HG03139 (cell line): ENCODE measurements at regions not wholly inside any gene's neighbourhood (a gene's known extent, or its start where the extent isn't known, plus 50 kb on each side); places are given as distances from the start of the nearest gene placed in this dataset.

ENCODE experiments used
- ATAC-seq: cut with Tn5 transposase; IDR thresholded peaks from one replicate; pipeline ENCODE4 v1.9.1; 2021; ENCODE audit not compliant: unreplicated experiment

DNA sequence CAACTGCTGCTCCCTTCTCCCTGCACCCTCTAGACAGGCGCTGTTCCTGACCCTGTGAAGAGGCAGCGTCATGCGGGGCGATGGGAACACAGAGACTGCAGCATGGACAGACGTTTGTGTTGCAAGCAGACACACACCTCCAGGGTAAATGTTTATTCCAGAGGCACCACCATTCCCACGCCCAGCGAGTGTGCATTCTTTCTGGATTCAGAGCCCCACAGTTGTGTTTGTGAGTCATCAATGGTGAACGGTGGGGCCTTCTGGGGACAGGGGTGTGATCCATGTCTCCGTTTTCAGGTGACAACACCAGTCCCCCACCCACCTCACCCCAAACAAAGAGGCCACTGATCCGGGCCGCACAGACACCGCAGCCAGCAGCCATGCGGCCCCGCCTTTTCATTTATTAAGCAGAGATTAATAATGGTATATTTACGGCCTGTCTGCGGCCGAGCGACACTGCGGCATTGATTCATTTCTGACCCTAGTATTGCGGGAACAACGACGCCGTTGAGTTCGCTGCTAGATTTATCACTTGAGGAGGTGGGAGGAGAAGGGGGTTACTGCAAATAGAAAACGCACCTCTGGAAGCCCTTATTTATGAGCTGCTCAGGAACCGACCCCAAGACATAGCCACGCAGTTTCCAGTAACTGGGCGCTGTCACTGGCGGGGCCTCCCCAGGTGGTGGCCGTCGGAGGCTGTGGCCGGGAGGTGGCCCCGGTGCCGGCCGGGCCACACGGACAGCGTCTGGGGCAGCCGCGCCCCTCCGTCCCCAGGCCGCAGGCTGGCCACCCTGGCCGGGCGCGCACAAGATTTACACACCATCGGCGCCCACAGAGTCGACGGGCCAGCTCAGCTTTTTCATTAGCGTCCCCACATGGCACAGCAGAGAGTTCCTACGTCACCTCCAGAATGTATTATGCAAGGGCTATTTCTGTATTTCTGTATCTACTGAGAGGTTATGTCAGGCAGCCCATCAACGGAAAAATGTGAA is 367.6 kb downstream of the THBS2 start:
- no peak for ATAC-seq

DNA sequence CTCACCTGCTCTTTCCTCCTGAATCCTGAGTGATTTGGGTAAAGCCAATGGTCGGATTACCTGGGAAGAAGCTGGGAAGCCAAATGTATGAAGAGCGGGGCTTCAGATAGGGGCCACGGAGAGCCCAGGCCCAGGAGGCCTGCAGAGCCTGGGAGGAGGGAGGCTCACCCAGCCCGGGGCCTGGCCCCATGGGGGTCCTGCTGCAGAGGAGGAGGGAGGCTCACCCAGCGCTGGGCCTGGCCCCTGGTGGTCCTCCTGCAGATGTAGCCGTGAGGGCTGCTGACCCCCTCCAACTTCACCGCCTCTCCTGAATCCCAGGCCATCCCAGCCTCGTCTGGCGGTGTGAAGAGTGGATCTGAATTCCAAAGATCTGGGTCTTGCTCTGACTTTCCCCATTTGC is 368.4 kb downstream of the THBS2 start:
- no peak for ATAC-seq

DNA sequence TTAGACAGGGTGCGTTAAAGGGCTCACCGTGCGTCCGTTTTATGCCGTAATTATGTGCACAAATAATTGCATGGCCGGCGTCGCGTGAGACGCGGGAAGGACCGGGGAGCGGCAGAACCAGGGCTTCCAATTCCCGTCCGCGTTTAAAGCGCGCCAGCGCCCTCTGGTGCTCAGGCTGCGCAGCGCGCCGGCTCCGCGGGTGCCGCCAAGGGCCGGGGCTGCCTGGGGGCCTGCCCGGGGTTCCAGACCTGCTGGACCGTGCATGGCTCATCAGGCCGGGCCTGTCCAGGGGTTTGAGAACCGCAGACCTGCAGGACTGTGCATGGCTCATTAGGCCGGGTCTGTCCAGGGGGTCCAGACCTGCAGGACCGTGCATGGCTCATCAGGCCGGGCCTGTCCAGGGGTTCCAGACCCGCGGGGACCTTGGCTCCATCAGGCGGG is 369.0 kb downstream of the THBS2 start:
- no peak for ATAC-seq

DNA sequence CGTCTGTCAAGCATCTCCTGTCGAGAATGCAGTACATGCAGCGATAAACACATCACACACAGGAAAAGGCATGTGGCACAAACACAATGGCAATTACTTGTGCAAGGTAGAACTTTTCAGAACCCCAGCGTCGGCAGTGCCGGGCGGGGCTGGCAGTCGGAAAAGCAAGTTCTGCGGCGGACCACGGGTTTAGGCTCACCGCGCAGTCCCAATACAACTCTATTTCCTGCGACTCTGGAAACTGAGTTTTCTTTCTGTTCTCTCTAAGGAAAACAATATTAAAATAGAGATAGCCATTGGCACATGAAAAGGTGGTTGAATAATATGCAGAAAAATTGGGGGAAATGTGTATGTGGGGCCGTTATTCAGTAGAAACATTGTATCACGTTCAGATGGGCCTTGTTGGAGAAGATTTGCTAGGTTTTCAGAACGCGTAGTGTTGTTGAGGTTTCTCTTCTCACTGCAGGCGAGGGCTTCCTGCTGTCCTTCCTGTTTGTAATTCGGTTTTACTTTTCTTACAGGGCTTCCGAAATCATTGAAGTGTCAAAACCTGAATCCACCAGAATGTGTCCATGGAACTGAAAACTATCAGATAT is 369.5 kb downstream of the THBS2 start:
- ATAC-seq: no peak

DNA sequence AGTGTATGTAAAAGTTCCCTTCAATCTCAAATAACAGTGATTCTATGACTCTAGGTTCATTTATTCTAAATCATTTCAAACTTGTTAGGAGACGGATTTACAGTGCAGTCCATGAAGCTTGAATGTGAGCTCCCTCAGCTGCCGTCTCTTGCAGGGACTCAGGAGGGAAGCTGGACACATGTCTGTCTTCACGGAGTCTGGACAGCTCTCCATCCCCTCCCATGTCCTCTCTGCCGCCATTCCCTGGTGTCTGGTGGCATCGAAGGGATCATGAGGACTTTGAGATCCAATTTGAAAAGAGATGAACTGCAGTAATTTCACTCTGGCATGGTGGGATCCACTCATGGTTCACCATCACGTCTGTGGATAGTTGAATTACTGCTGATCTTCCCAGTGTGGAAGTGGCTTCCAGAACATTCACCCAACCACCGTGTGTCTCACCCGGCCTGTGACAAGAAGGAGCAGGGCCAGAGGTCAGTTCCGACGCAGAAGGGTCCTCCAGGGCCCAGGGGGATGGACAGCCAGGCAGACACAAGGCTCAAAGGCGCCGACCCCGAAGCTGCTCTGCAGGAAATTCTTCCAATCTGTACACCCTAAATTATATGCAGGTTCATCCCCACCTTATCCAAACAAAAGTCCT is 370.1 kb downstream of the THBS2 start:
- ATAC-seq: no peak

DNA sequence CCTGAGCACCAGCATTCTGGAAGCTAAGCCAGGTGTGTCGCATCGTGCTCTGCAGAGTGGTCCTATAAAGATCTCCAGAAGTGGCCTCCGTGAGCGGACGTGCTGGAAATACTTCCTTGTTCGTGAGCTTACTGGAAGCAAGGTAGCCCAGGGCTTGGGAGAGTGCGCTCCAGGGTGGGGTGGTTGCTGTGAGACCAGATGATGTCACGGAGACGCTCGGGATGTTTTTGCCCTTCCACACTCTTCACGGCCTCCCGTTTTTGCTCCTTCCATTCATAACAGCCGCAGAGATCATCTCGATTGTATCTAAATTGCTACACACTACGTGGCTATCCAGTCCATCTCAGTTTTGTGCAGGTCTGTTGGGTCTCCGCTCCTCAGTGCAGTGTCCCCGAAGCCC is 373.4 kb downstream of the THBS2 start:
- ATAC-seq: no peak

DNA sequence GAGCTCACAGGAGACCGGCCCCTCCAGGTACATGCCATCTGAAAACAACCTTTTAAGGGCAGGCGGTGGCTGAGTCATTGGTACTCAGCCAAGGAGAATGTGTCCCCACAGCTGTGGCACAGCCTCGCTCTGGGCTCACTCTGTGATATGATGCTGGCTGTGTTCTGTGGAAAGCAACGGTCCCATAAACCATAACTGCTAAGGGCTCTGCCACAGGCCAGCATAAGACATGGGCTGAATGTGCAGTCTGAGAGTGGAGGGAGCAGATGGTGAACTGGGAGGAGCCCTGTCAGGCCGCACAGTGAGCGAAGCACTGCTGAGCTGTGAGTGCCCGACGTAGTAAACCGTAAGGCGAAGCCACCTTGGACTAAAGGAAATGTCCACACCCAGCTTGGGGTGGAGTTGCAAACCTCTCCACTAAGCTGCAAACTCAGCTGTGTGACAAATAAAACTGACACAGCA is 375.8 kb downstream of the THBS2 start:
- no peak for ATAC-seq

DNA sequence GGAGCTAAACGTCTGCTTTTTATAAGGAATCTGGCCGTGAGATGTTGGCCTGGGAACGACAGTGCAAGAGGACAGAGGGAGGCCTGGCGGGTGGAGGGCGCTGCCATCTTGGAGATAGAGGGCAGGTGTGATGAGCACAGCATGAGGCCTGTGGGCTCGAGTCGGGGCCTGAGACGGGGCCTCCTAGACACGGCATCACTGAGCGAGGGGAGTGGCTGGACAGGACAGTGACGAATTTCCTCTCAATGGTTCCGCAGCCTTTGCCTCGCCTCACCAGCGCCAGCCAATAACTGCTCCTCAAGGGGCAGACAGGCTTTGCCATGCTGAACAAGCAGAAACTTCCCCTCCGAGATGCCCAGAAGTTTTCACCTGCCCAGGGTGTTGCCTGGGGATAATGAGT is 376.7 kb downstream of the THBS2 start:
- ATAC-seq: no peak

DNA sequence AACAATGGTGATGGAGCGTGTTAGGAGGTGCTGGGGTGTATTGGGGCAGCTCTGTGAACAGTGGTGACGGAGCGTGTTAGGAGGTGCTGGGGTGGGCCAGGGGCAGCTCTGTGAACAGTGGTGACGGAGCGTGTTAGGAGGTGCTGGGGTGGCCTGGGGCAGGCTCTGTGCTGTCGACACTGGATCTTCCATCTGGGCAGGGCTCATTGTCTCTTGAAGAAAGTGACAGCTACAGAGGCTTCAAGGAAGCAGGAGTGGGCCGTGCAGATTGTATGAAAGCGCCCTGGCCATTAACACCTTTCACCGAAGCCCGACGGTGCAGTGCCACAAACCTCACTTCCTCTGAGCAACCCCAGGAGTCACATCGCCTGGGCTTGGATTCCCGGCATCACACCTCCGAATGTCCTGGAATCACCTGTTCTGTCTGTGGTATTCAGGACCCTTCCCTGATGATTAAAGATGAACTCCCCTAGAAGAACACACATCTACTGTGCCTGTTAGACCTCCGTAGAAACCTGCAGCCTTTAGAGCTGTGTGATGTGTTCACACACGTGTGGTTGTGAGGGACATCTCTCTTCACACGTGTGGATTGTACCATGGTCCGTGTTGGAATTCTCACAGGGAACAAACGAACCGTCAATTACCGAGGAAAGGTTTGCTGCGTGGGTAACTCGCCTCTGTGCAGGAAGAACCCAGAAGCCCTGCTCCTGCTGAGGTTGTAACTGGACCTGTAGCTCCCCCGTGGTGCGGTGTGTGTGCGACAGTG is 377.7 kb downstream of the THBS2 start:
- ATAC-seq: no peak

DNA sequence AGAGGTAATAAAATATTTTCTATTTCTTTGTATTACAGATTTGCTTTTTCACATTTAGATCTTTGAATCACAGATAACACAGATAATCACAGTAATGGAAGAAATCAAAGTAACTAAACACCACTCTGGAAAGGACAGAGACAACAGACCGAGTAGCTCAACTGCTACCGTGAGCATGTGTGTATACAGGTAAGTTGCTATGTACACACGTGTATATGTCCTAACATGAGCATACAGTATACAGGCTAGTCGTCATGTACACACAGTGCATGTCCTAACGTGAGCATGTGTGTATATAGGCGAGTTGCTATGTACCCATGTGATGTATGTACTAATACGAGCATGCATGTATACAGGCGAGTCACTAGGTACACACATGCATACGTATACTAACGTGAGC is 379.0 kb downstream of the THBS2 start:
- ATAC-seq: no peak

DNA sequence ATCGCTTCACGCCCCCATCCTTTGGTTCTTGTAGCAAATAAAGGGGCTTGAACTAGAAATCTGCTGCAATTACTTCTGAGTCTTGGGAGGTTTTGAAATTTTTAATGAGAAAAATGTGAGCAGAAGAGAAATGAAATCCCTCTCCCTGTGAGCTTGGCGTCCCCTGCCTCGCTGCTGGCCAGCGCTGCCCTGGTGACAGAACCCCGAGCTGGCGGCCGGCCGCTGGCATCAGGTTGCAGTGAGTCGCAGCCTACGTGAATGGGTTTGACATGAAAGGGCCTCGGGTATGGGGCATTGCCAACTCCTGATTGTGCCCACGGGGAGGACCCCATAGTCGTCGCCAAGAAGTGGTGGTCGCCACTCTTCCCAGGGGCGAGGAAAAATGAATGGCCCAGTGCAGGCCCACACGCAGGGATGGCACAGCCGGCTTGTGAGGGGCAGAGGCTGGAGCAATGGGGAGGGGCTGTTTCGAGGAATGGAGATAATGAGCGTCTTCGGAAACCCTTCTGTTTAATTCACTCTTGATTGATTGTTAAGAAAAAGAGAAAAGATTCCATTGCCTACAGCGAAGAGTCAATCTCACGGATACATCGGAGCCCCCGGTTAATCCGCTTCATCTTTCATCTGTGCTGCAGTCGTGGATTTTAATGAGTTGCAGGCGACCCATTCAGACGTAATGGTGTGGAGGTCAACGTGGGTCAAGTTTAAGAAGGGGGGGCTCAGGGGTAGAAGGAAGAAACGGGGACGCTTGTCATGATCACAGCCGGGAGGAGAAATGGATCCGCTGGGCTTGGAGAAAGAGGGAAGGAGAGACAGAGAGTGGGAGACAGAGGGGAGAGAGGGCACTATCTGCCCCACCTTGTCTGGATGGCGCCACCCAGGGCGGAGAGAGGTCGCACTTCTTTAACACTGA is 380.1 kb downstream of the THBS2 start:
- no peak for ATAC-seq

DNA sequence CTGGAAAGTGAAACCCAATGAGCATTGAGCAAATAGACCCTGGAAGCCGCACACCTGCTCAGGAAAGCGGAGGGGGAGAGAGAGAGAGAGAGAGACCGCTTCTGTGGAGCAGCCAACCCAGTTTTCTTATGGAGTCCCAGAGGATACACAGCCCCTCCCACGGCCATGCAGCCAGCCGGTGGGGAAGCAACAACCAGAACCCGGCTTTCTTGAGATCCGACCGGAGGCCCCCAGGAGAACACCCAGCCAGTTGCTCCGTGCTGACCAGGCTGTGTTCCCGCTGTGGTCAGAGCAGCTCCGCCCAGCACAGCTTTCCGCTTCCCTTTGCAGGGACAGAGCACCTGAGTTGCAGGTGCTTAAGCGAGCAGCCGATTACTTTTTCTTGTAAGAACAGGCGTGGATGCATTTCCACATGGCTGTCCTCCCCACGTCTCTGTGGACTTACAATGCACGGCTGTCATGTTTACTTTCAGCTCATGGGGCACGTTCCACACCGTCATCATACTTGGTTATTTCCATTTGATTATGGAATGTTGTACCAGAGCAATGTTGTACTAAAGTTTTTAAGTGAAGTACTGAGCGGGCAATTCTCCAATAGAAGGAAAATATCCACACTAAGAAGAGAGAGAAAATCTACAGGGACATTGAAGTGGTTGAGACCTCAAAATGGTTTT is 381.9 kb downstream of the THBS2 start:
- no peak for ATAC-seq

DNA sequence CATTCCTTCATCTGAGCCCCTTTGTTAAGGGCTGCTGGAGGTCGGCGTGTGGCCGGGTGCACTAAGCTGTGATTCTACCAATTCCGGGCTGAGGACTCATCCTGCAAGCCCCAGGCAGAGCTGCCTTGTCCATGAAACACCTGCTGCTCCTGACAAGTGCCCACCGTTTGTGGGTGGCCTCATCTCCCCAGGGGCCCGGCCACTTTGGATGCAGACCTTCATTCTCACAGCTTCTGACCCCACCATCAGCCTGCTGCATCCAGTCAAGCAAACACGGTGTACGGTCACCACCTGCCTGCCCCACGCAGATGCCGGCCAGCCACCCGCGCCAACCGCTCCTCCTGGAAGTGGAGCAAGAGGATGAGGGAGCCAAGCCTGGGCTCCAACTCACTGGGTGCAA is 382.7 kb downstream of the THBS2 start:
- ATAC-seq: no peak

DNA sequence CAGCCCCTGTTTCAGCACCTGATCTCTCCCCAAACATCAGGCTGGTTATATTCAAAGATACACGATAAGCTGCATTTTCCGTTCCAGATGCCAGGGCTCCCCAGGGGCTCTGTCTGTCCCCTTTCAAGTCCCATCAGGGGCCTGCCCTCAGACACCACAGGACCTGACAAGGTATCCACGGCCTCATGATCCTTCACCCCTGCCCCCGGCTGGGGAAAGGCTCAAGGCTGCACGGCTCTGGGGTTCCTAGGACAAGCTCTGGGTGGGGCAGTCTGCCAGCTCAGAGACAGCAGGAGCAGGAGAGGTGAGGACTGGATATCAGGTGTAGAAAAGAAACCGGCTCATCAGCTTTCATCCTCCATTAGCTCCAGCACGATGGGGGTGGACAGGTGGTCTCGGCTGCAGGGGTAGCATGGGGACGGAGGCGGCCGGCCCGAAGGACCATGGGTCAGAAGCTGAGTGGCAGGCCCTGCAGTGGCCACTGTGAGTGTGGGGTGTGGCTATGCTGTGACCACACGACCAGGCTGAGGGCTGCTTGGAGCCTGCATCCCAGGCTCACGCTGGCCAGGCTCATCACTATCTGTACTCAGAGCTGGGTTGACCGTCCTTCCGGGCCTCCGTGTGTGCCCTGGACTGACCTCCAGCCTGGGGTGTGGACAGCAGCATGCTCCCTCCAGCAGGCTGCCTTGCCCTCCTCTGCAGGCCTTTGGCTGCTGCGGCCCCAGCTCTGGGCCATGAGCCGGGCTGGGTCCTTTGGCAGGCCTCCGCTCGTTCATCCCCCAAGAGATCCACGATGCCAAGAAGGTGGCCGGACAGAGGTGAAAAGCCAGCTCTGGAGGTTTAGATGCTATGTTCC is 386.2 kb downstream of the THBS2 start:
- no peak for ATAC-seq

DNA sequence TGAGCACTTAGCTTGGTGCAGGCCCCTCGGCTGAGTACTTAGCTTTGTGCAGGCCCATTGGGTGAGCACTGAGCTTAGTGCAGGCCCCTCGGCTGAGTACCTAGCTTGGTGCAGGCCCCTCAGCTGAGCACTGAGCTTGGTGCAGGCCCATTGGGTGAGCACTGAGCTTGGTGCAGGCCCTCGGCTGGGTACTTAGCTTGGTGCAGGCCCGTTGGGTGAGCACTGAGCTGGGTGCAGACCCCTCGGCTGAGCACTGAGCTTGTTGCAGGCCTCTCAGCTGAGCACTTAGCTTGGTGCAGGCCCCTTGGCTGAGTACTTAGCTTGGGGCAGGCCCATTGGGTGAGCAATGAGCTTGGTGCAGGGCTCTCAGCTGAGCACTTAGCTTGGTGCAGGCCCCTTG is 387.1 kb downstream of the THBS2 start:
- no peak for ATAC-seq

DNA sequence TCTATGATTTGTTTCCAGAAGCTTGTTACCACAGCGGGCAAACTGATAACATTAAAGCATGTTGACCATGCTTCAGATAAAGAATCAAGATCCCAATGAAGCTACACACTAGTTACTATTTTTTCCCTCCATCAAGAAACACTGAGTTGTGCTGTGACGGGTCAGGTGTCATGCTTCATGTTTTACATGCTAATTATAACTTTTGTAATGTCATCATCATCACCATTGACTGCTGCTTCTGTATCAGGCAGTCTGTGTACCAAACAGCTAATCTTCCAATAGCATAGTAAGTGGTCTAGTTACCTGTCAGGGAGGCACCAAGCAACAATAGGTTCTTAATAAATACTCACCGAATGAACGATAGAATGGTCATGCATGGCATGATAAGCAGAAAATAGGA is 388.1 kb downstream of the THBS2 start:
- ATAC-seq: no peak

DNA sequence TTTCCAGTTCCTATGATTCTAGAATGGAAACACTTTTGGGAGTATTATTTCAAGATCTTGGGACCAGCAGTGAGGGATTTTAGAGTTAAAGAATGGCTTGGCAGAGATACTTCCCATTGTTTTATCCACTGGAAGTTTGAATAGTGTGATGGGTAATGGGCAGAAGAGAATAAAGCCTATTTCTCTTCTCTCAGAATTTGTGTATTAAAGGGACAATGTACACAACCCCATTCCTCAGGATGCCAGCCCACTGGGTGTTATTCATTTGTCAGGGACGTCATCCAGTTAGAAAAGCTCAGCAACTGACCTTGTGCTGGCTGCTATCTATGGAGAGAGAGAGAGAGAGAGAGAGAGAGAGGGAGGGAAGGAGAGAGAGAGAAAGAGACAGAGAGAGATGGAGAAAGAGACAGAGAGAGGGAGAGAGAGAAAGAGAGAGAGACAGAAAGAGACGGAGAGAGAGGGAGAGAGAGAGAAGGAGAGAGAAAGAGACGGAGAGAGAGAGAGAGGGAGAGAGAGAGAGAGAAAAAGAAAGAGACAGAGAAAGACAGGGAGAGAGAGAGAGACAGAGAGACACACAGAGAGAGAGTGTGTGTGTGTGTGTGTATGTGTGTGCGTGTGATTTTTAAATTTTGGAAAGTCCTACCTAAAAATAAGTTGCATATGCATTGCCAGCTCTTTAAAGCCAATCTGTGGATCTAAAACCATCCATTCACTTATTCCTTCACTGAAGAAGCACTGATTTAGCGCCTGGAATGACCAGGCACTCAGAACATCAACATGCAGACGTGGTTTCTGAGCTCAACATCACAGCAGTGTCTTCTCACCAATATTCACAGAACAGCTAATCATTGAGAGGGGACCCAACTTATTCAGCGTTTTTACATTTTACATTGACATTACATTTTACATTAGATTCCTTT is 388.8 kb downstream of the THBS2 start:
- ATAC-seq: no peak

DNA sequence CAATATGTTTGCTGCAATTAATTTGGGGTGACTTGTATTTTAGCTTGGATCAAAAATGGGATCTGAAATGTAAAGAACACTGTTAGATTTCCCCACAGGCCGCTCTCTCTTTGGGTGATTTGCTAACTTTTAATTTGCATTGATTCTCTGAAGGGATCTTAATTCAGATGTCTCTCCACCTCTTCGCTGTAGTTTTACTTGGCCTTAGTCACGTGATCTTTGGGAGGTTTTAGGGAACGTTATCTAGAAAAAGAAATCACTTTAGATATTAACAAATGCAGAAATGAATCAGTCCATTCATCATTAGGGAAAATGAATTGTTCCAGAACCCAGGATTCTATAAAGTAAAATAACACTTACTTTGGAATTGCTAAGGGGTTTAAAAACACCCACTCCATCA is 390.2 kb downstream of the THBS2 start:
- no peak for ATAC-seq
